ENCODE measurements at regions not wholly inside any gene's neighbourhood (a gene's known extent, or its start where the extent isn't known, plus 50 kb on each side); places are given as distances from the start of the nearest gene placed in this dataset.

- TF ChIP-seq POLR2A (IDR thresholded peaks at IDR 0.05): no peak
- TF ChIP-seq, protein P1, sequence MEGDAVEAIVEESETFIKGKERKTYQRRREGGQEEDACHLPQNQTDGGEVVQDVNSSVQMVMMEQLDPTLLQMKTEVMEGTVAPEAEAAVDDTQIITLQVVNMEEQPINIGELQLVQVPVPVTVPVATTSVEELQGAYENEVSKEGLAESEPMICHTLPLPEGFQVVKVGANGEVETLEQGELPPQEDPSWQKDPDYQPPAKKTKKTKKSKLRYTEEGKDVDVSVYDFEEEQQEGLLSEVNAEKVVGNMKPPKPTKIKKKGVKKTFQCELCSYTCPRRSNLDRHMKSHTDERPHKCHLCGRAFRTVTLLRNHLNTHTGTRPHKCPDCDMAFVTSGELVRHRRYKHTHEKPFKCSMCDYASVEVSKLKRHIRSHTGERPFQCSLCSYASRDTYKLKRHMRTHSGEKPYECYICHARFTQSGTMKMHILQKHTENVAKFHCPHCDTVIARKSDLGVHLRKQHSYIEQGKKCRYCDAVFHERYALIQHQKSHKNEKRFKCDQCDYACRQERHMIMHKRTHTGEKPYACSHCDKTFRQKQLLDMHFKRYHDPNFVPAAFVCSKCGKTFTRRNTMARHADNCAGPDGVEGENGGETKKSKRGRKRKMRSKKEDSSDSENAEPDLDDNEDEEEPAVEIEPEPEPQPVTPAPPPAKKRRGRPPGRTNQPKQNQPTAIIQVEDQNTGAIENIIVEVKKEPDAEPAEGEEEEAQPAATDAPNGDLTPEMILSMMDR (IDR thresholded peaks at IDR 0.05 in 4 of 5, conservative IDR thresholded peaks at IDR 0.05 in 1 of 5): no peak
Observed at GRCh38 chr2:3105814-3106569, 271.6 kb downstream of the EIPR1 start.

Measured in gastrocnemius medialis (tissue), 4 donors.